GM19035 (cell line): ENCODE measurements at regions not wholly inside any gene's neighbourhood (a gene's known extent, or its start where the extent isn't known, plus 50 kb on each side); places are given as distances from the start of the nearest gene placed in this dataset.

Experiments
- ATAC-seq: cut with Tn5 transposase; IDR thresholded peaks from one replicate; pipeline ENCODE4 v1.9.1; 2021; ENCODE audit not compliant: unreplicated experiment

DNA sequence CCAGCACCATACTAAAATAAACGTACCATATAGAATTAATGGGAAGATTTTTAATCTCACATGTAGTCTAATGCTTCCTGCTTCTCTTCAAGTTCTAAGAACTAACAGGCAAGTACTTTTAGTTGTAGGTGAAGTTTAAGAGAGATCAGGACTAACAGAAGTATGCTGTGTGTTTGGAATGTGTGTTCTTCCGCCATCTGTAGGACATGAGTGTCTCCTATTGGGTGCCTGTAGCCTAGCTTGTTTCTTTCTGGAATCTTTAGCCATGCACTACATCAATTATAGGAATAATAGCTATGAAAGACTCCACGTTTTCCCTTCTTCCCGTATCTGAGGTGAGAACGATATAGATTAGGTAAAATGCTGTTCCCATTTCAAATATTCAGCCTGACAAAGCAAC, 140.2 kb upstream of the AHR start:
- no peak for ATAC-seq

DNA sequence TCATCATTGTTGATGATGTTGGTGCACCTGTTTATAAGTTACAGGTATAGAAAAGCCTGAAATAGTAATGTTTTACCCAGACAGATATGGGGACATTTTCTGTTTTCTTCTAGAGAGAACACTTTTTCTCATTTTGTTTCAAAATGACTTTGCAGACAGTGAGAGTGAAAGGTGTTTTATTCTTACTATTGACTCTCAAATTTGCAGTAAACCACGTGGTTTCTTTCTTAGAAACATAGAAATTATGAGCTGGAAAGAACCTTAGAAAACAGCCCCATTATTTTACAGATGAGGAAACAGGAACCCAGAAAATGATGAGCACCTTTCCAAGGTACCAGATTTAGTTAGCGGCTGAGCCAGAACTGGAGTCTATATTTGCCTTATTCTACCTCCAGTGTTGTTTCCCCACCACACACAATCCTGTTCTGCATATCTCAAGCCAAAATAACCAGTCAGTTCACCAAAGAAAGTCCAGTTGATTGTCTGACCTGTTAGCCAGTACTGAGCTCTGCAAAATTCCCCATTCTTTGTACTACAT, 138.9 kb upstream of the AHR start:
- ATAC-seq, result peak; percentile 95

DNA sequence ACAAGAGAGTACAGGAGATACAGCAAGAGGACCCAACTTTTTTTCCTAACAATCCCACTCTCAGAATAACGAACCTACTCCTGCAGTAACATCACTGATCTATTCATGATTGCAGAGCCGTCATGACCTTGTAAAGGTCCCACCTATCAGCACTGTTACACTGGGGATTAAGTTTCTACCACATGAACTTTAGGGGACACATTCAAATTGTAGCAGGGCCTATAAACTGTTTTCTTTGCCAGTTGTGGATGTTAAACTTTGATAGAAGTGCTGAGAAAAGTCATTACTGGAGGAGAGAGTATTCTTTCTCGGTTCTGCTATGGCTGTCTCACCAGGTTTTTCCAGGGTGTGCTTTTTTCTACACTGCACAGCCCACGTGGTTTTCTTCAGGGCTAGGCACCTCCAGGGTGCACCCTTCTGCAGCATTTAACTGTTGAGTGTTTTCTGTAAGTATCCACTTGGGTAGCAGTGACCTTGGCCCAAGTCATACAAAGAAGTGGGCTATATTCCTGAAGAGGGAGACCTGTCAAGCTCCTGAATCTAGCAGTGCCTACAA, 131.6 kb upstream of the AHR start:
- peak; percentile 90 for ATAC-seq

DNA sequence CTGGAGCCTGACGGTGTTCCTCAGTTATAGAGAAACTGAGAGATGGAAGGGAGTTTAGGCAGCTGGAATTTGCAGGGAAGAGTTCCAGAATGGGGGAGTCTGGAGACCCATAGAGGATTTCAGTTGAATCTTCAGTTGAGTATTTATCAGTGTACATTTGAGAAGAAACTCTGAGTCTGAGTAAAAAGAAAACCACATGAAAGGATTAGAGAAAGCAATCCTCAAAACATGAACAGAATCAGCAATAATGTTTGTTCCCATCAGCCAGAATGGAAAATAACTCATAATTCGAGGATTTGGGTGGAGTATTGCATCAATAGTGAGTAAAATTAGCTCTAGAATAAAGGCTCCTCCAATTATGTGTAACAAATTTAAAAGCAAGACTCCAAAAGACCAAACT, 130.0 kb upstream of the AHR start:
- ATAC-seq, result no peak

DNA sequence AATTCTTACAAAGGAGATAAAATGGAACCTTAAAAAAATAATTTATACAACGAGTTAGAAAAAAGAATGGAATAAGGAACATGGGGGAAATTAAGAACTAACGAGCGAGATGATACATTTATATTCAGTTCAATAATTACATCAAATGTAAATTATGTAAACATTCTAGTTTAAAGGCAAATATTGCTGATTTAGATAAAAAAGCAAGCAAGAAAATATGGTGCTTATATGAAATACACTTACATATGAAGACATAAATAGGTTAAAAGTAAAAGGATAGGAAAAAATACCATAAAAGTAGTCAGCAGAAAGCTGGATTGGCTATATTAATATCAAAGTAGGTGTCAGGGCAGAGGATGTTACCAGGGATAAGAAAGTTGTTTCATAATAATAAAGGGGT, 127.0 kb upstream of the AHR start:
- ATAC-seq, result no peak

DNA sequence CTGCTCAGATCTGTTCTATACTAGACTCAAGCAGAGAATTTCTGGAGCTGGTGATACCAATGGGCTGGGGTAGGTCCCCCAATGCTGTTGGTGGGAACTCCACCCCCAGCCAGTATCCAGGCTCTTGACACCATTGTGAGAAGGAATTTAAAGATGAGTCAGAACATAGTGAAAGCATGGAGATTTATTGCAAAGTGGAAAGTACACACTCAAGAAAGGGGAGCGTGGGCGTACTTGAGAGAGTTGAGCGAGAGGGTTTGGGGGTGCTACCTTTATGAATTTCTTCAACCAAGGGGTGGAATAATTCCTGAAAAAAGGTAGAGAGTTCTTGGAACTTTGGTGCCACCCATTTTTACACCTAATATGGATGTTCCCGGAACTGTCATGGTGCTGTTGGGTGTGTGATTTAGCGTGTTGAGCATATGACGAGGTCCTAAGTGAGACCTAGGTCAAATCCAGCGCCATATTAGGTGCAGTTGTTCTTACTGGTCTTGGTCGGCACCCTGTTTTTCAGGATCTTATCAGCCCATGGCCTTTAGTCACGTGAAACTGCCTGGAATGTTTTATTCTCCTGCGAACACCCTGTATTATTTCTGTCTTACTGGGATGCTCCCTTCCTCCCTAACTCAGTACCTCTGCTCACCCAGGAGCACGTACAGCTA, 122.0 kb upstream of the AHR start:
- ATAC-seq, result no peak

DNA sequence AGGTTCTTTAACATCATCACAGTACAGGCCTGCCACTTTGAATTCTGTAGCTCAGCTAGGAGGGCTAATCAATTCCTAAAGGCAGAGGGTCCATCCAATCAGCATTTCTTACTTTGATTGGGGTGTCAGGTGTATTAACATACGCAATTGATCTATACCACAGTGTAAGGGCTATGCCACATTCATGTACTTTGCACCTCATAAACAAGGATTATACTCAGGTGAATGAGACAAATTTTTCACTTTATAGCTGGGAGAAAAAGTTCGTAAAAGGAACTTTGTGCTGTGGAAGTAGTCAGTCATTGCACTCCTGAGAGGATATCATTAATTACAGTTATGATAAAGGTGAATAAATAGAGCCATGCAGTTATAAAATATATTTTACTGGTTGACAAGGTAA, 119.9 kb upstream of the AHR start:
- ATAC-seq, result no peak

DNA sequence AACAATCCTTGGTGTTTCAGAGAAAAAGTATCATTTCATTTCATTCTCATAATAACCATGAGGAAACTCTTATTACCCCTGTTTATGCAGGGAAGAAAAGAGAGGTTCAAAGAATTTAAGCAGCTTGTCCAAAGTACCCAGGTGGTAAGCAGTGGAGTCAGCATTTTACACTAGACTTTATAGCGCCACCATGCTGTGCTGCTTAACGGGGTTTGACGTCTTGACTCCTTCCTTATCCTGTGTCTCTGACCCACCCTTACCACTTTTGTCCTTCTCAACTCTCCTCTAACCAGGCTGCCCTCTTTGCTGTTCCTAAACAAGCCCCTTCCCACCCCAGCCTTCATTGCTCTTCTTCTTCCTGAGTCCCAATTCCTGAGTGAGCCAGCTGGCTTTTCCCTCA, 117.0 kb upstream of the AHR start:
- ATAC-seq, result no peak

DNA sequence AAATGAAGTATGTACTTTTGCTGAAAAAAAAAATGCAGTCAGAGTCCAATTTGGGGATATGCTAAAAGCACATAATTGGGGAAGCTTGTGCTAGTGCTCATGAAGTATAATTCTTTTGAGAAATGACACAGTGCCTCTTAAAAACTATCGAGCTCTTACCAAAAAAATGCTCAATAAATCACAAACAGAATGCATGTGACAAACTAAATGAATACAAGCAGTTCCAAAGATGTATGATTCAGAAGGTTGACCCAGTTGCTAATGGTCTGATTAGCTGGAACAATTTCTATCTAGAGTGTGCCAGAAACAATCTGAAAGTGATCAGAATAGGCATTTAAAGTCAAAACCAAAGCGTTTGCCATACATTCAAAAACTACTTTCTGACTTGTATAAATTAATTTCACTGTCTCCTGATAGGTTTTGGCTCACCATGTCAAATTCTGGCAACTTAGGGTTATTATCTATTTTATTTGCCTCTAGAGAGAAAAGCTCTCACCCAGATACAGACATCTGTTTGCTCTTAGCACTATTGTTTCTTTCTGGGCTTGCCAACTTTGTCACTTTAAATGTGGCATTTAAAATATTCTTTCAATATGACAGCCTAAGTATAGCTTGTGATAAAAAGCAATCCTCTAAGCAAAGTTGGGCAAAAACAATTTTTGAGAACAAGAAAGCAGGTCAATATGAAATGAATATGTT, 114.7 kb upstream of the AHR start:
- no peak for ATAC-seq

DNA sequence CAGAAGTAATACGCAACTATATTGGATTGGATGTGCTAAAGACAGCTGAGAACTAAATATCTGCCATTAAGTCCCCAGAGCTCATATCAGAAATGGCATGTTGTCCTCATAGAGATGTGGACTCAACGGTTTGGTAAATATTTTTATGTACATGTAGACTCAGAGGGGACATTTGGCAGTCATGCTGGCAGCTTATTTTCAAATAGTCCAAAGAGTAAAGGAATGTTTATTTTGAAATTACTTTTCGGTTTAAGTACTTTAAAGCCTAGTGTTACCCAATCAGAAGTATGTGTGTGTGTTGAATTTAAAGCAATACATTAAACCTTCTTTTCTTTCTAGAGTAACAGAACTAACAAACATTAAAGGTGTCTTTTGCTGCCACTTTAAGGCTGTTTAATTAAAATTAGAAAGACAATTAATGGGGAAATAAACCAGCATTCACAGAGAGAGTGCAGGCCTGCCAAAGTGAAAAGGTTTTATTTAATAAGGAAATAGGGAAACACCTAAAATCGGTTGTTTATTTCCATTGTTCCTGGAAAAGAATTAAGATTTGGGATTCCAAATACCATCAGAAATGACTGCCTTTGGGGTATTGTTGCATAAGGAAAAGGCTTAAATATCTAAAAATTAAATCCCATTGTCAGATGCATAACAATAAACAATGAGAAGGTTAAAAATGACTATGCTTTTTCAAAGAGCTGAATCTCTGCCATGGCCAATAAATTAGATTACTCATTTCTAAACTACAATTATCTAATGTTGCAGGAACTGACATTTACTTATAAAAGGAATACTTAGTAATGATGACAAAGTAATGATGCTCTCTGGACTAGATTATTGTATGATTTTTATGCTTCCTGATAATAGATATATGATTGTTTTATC, 113.4 kb upstream of the AHR start:
- peak; percentile 31 for ATAC-seq

DNA sequence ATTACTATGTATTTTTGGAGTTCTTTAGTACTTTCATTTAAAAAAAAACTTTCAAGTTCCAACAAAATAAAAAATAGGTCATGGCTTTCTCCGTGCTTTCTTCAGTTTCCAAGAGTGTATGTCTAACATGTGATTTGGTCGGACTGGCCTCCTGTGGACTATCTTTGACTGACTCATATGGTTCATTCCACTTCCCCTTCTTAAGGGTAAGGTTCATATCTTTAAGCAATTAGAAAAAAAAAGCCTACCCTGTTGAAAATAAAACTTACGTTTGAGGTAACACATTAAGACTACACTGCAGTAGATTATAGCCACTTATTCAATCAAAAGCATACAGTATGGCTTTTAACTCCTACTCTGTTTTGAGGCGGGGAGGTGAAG, 112.8 kb upstream of the AHR start:
- peak; percentile 99 for ATAC-seq

DNA sequence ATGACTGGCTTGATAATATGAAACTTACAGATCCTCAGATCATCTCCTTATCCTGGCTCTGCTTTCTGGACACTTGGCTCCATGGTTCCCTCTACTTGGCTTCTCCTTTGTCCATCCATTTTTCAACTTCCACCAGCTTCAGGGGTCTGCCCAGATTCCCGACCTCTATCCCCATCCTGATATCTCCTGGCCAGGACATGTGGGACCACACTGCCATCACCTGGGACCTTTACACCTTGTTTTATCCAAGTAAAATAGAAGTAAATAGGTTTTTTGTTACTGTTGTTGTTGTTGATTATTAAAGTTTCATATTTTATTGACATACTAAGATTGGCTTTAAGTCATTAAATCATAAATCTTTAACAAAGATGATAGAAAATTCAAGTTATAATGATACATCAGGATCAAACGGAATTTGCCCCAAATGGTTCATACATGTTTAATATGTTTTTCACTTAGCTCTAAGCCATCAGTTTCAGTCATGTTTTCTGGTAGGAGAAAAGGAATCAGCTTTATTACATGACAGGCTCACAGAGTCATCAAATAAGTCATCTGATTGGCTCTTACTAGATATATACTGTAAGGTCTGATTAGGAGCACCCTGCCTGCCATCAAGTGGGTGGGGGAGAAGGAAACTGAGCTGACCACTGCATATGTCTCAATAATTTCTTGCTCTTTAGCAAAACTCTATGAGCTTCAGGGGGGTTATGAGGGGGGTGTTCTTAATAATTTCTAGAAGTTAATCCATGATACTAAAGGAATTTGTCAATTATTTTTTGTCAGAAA, 111.5 kb upstream of the AHR start:
- ATAC-seq, result no peak

DNA sequence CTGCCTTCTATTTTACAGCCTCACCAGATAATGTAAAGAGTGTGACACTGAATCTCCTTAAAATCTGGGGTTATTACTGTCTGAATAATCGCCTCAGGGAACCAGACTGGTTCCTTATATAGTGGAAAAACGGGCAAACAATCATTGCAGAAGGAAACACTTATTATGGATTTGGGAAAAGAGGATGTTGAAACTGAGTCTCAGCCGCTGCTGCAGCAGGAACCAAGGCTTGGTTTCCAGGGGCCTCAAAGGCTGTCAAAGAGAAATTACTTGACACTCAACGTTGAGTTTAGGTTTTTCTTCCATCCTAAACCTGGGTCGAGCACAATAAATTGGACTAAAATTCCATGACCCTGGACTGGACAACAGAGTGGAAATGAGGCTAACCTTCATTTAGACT, 103.8 kb upstream of the AHR start:
- ATAC-seq, result no peak

DNA sequence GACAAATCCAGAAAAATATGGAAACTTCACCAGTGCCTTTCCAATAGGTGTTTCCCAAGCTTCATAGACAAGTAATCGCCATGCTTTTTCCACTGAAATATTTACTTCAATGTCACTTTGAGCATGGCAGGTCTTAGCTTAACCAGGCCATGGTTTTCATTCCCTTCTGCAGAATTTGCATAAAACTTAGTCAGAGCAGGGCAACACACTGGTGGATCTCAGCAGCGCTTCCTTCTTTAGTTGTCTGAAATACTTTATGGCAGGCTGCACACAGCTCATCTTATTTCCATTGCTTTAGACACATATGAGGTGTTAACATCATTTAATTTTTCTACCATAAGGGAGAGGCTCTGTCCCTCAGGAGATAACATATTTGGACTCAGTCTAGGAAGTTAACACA, 102.9 kb upstream of the AHR start:
- ATAC-seq, result no peak

DNA sequence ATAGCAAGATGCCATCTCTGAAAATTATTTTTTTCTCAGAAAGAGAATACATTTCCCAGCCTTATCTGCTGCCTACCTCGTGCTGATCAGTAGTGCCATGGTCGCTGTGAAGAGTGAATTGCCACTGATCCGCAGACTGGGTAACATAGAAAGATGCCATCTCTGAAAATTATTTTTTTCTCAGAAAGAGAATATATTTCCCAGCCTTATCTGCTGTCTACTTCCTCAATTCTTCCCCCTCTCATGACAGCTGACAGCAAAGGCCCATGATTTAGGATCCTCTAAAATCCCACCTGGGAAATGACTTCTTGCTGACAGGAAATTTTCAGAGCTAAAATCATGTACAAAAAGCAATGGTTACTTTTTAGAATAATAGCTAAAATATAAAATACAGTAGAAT, 92.5 kb upstream of the AHR start:
- no peak for ATAC-seq

DNA sequence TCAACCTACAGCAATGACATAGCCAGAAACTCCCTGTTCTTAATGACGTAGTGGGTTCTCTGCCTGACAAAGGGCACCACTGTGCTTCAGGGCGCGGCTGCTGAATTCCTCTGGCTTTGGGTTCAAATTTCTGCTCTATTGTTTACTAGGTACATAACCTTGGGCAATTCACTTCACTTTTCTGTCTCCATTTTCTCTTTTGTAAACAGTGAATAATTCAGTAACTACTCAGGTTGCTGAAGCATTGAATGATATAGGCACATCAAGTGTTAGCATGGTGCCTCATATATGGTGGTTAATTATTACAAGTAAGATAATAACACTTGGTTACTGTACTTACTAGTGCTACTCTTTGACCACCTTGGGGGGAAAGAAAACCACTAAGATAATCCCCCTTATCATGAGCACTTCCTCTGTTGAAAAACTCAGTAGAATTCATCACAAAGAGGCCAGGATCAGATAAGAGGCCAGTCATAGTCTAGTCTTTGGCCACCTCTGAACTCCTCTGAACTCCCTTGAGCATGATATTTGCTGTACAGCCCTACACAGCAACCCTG, 92.0 kb upstream of the AHR start:
- no peak for ATAC-seq

DNA sequence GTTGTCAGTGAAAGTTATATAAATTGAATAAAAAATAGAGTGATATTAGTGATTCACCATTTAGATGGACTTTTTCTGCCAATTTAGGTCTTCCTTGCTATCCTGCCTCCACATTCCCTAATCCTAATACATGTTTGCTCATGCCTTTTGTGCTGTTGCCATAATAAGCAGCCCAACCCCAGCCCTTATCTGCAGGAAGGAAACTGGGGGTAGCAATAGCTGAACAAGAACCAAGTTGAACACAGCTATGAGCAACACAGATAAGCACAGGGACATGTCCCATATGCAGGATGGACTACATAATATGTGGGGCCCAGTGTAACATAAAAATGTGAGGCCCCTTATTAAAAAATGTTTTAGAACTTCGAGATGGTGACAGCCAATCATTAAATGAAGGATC, 91.2 kb upstream of the AHR start:
- no peak for ATAC-seq

DNA sequence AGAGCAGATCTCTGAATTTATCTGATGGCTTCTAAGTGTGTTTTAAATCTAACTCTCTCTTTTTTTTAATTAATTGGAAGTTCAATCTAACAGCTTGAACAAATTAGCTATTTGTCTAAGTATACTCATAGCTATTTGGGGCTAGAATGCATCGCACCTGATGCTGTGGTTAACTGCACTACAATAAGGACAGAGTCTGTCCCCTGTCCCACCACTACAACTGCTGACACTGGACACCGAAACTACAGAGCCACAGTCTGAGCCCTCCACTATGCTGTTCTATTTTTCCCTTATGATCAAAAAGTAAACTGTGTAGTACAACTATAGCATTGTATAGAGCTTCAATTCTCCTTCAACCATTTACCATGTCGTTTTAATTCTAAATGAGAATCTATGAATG, 89.4 kb upstream of the AHR start:
- ATAC-seq, result no peak

DNA sequence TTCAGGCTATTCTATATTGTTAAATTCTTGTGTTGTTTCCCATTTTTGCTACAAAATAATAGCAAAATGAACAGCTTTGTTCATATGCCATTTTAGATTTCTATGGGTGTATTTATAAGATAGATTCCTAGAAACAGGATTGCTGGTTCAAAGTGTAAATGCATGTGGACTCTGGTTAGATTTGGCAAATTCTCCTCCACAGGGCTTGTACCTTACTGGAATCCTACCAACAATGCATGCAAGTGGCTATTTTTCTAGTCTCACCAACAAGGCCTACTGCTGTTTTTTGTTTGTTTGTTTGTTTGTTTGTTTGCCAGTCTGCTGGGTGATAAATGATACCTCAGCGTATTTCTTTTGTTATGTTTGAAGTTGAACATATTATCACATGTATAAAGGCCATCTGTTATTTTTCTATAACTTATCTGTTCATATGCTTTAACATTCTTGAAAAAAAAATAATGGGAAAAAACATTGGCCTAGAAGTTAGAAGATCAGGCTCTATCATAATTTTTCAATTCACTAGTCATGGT, 87.1 kb upstream of the AHR start:
- no peak for ATAC-seq

DNA sequence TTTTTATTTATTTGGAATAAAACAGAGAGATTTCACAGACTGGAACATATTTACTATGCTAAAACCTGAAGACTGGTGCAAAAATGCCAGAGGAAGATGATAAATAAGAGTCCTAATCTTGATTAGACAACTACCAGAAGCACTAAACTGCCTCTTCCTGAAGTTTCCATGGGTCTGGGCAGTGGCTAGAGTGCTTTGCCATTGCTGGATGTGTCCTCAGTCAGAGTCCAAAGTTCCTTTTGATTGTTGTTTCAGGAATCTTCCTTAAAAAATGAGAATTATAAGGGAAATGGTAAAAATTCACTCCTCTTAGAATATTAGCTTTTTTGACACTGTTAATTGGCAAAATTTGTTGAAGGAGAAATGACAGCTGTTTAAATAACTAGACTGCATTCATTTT, 86.3 kb upstream of the AHR start:
- no peak for ATAC-seq
